ENCODE measurements at regions not wholly inside any gene's neighbourhood (a gene's known extent, or its start where the extent isn't known, plus 50 kb on each side); places are given as distances from the start of the nearest gene placed in this dataset.

DNA sequence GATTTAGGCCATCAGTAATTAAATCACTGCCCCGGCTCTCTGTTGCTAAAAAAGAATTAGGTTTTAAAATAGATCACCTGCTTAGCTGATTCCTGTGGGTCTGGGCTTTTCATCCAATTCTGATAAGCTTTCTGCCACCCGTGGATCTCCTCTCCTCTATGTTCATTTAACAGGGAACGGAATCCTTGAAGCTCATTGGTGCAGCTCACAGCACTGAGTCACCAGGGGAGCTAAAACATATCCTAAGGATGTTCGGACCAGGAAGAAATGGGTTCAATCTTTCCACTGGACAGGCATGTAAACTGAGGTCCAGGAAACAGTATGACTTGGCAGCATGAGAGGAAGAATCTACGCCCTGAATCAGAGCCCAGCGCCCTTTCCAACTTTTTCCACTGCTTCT, 267.1 kb upstream of the GRIA1 start:
- H3K36me3 ChIP-seq: no peaks in the 10 kb centered on the region
- DNase-seq: no peak
- H3K4me3 ChIP-seq: no peak overlapping the region
- no peaks in the 10 kb centered on the region for H3K9me3 ChIP-seq
- no peaks in the 10 kb centered on the region for H3K27me3 ChIP-seq
- H3K27ac ChIP-seq: no peak overlapping the region
- H3K4me1 ChIP-seq: no peaks in the 10 kb centered on the region
- TF ChIP-seq POLR2A (IDR thresholded peaks at IDR 0.05): no peak
- TF ChIP-seq, protein P1, sequence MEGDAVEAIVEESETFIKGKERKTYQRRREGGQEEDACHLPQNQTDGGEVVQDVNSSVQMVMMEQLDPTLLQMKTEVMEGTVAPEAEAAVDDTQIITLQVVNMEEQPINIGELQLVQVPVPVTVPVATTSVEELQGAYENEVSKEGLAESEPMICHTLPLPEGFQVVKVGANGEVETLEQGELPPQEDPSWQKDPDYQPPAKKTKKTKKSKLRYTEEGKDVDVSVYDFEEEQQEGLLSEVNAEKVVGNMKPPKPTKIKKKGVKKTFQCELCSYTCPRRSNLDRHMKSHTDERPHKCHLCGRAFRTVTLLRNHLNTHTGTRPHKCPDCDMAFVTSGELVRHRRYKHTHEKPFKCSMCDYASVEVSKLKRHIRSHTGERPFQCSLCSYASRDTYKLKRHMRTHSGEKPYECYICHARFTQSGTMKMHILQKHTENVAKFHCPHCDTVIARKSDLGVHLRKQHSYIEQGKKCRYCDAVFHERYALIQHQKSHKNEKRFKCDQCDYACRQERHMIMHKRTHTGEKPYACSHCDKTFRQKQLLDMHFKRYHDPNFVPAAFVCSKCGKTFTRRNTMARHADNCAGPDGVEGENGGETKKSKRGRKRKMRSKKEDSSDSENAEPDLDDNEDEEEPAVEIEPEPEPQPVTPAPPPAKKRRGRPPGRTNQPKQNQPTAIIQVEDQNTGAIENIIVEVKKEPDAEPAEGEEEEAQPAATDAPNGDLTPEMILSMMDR (IDR thresholded peaks at IDR 0.05): no peak

DNA sequence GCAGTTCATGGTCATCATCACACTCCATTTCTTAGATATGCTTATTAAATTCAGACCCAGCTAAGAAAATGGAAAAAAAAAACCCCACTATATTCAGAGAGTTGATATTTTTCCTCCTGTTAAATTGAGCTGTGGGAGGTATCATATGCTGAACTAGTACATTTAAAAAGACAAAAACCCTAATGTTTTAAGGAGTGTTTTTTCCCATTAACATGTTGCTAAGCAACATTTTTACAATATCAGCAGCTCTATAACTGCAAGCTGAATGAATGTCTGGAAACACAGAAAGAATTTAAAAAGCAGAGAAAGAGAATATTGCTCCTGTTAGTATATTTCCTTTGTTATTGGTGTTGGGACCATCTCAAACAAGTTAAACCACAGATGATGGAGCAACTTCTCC, 265.8 kb upstream of the GRIA1 start:
- DNase-seq: no peak
- no peaks in the 10 kb centered on the region for H3K9me3 ChIP-seq
- H3K27ac ChIP-seq: no peak overlapping the region
- H3K27me3 ChIP-seq: no peaks in the 10 kb centered on the region
- no peaks in the 10 kb centered on the region for H3K4me1 ChIP-seq
- H3K36me3 ChIP-seq: no peaks in the 10 kb centered on the region
- no peak overlapping the region for H3K4me3 ChIP-seq
- TF ChIP-seq, protein P1 (IDR thresholded peaks at IDR 0.05): no peak
- TF ChIP-seq POLR2A (IDR thresholded peaks at IDR 0.05): no peak

DNA sequence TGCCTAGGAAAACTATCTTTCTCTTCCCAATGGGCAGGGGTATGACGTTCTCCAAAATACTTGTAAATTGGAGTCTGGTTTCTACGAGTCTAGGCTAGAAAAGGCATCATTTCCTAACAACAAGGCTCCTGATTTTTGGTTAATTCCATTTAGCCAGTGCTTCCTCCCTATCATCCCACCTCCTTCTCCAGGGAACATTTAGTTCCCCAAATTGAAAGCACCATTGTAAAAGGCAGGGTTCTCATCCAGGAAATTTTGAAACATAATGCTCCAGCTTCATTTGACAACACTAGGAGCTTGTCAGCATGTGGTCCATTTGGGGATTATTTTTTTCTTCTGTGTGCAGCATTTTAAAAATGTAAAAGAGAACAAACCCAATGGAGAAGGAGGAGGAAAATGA, 256.5 kb upstream of the GRIA1 start:
- H3K4me3 ChIP-seq: no peak overlapping the region
- H3K9me3 ChIP-seq: no peaks in the 10 kb centered on the region
- no peaks in the 10 kb centered on the region for H3K27me3 ChIP-seq
- TF ChIP-seq, protein P1 (IDR thresholded peaks at IDR 0.05): no peak
- TF ChIP-seq POLR2A (IDR thresholded peaks at IDR 0.05): no peak
- DNase-seq: no peak
- no peaks in the 10 kb centered on the region for H3K4me1 ChIP-seq
- H3K27ac ChIP-seq: no peak overlapping the region
- H3K36me3 ChIP-seq: no peaks in the 10 kb centered on the region

DNA sequence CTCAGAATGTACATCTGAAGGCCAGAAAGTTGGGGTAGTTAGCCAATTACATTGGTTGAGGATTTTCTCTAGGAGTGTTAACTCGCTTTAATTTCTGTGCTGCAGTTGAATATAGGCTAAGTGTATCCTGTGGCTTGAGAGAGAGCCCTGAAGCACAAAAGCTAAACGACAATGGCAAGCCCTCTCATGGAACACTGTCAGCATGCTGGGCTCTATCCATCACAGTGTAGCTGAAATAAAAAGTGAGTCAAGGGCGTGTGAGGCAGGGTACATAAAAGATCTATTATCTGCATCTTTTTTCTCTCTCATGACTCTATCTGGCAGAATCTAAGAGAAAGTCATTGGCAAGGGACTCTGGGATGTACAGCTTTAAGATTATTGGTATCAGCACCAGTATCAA, 254.2 kb upstream of the GRIA1 start:
- H3K4me3 ChIP-seq: no peak overlapping the region
- no peak overlapping the region for H3K27ac ChIP-seq
- no peaks in the 10 kb centered on the region for H3K36me3 ChIP-seq
- no peaks in the 10 kb centered on the region for H3K9me3 ChIP-seq
- DNase-seq: no peak
- no peak for TF ChIP-seq POLR2A (IDR thresholded peaks at IDR 0.05)
- TF ChIP-seq, protein P1 (IDR thresholded peaks at IDR 0.05): no peak
- H3K4me1 ChIP-seq: no peaks in the 10 kb centered on the region
- H3K27me3 ChIP-seq: no peaks in the 10 kb centered on the region

GRCh38 chr5:153237671-153238332, 252.7 kb upstream of the GRIA1 start:
- H3K27ac ChIP-seq: no peak overlapping the region
- no peaks in the 10 kb centered on the region for H3K4me1 ChIP-seq
- no peaks in the 10 kb centered on the region for H3K27me3 ChIP-seq
- H3K4me3 ChIP-seq: no peak overlapping the region
- H3K36me3 ChIP-seq: no peaks in the 10 kb centered on the region
- no peak for TF ChIP-seq POLR2A (IDR thresholded peaks at IDR 0.05)
- TF ChIP-seq, protein P1 (IDR thresholded peaks at IDR 0.05): no peak
- H3K9me3 ChIP-seq: no peaks in the 10 kb centered on the region
- no peak for DNase-seq

DNA sequence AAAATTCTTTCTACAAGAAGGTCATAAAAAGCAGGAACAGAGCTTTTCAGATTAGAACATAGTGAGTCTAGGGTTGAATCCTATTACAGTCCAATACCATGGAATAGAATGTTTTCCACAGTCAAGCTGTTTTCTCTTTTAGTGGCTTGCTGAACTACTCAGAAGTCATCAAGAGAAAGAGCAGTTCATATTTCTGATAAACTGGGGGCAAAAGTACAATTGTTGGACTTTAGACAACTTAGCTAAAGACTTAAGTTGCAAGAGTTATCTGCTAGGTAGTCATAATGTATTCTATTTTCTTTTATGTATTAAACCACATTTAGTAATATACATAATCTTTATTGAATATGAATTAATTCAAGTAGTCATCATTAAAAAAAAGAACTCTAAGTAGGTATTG, 233.1 kb upstream of the GRIA1 start:
- no peak for TF ChIP-seq POLR2A (IDR thresholded peaks at IDR 0.05)
- TF ChIP-seq, protein P1 (IDR thresholded peaks at IDR 0.05): no peak
- H3K4me3 ChIP-seq: no peak overlapping the region
- no peaks in the 10 kb centered on the region for H3K36me3 ChIP-seq
- no peaks in the 10 kb centered on the region for H3K9me3 ChIP-seq
- H3K4me1 ChIP-seq: no peaks in the 10 kb centered on the region
- H3K27me3 ChIP-seq: no peaks in the 10 kb centered on the region
- no peak for DNase-seq
- H3K27ac ChIP-seq: no peak overlapping the region

All from Peyer's patch (tissue), 4 donors.